Memory B cell (primary cell): ENCODE measurements at regions not wholly inside any gene's neighbourhood (a gene's known extent, or its start where the extent isn't known, plus 50 kb on each side); places are given as distances from the start of the nearest gene placed in this dataset.

Experiments
- ATAC-seq: fragments of 150-1000 bp; cut with Tn5 transposase; 2 replicates; pipeline ENCODE4 v1.10.0; 2021; ENCODE audit warnings: low read depth, mild to moderate bottlenecking, moderate library complexity
- DNase-seq, 2 donors: peaks; one replicate each; pipeline ENCODE4 v3.0.0; 2022; ENCODE audit warnings: low spot score in 2 of 2
- H3K27ac Mint-ChIP-seq: one replicate; pipeline ENCODE4 v1.8.0; 2022; ENCODE audit warnings: mild to moderate bottlenecking, moderate library complexity, mixed read lengths
- H3K27me3 Mint-ChIP-seq: one replicate; pipeline ENCODE4 v1.8.0; 2022; ENCODE audit warnings: mixed read lengths
- H3K36me3 Mint-ChIP-seq: one replicate; pipeline ENCODE4 v1.8.0; 2022; ENCODE audit warnings: mild to moderate bottlenecking, mixed read lengths
- H3K4me1 Mint-ChIP-seq: one replicate; pipeline ENCODE4 v1.8.0; 2022; ENCODE audit warnings: mixed read lengths
- H3K4me3 Mint-ChIP-seq: one replicate; pipeline ENCODE4 v1.8.0; 2022; ENCODE audit warnings: mild to moderate bottlenecking, moderate library complexity, mixed read lengths
- H3K9me3 Mint-ChIP-seq: one replicate; pipeline ENCODE4 v1.8.0; 2022; ENCODE audit warnings: mixed read lengths

GRCh38 chr4:178063568-178063967, 621.3 kb upstream of the AGA start:
- H3K36me3 Mint-ChIP-seq: no peaks in the 10 kb centered on the region
- DNase-seq: no peak
- H3K9me3 Mint-ChIP-seq: peaks cover 1% of the 10 kb centered on the region
- H3K4me3 Mint-ChIP-seq: no peak overlapping the region
- H3K27me3 Mint-ChIP-seq: no peaks in the 10 kb centered on the region
- no peaks in the 10 kb centered on the region for H3K4me1 Mint-ChIP-seq
- ATAC-seq: no peak
- H3K27ac Mint-ChIP-seq: no peak overlapping the region

GRCh38 chr4:178066338-178066941, 624.2 kb upstream of the AGA start:
- H3K9me3 Mint-ChIP-seq: no peaks in the 10 kb centered on the region
- no peak for DNase-seq
- no peaks in the 10 kb centered on the region for H3K36me3 Mint-ChIP-seq
- H3K27ac Mint-ChIP-seq: no peak overlapping the region
- no peaks in the 10 kb centered on the region for H3K4me1 Mint-ChIP-seq
- no peak for ATAC-seq
- H3K27me3 Mint-ChIP-seq: no peaks in the 10 kb centered on the region
- no peak overlapping the region for H3K4me3 Mint-ChIP-seq

GRCh38 chr4:178068136-178068535, 625.9 kb upstream of the AGA start:
- no peaks in the 10 kb centered on the region for H3K27me3 Mint-ChIP-seq

GRCh38 chr4:178070163-178070562, 627.9 kb upstream of the AGA start:
- H3K9me3 Mint-ChIP-seq: peaks cover 5% of the 10 kb centered on the region
- DNase-seq: no peak
- no peaks in the 10 kb centered on the region for H3K36me3 Mint-ChIP-seq
- no peak overlapping the region for H3K4me3 Mint-ChIP-seq
- no peak for ATAC-seq
- no peaks in the 10 kb centered on the region for H3K4me1 Mint-ChIP-seq
- no peaks in the 10 kb centered on the region for H3K27me3 Mint-ChIP-seq
- no peak overlapping the region for H3K27ac Mint-ChIP-seq

More at GRCh38 chr4:178068136-178068535, 625.9 kb upstream of the AGA start:
- no peak overlapping the region for H3K27ac Mint-ChIP-seq
- peaks cover 2% of the 10 kb centered on the region for H3K9me3 Mint-ChIP-seq
- ATAC-seq: no peak
- H3K36me3 Mint-ChIP-seq: no peaks in the 10 kb centered on the region
- no peak for DNase-seq
- no peaks in the 10 kb centered on the region for H3K4me1 Mint-ChIP-seq
- H3K4me3 Mint-ChIP-seq: no peak overlapping the region

GRCh38 chr4:178080312-178080711, 638.1 kb upstream of the AGA start:
- no peak for ATAC-seq
- Mint-ChIP-seq H3K27me3 (no peaks in the 10 kb centered on the region), H3K27ac (no peak overlapping the region), H3K4me3 (no peak overlapping the region), H3K9me3 (peaks cover 2% of the 10 kb centered on the region), H3K36me3 (no peaks in the 10 kb centered on the region), H3K4me1 (no peaks in the 10 kb centered on the region)
- no peak for DNase-seq

GRCh38 chr4:178081176-178081575, 638.9 kb upstream of the AGA start:
- H3K36me3 Mint-ChIP-seq: no peaks in the 10 kb centered on the region
- H3K4me3 Mint-ChIP-seq: no peak overlapping the region
- no peak overlapping the region for H3K27ac Mint-ChIP-seq
- H3K4me1 Mint-ChIP-seq: no peaks in the 10 kb centered on the region
- H3K27me3 Mint-ChIP-seq: no peaks in the 10 kb centered on the region
- DNase-seq (no peak), ATAC-seq (no peak)
- peaks cover 4% of the 10 kb centered on the region for H3K9me3 Mint-ChIP-seq

- H3K4me1 Mint-ChIP-seq: no peaks in the 10 kb centered on the region
- DNase-seq (no peak), ATAC-seq (no peak)
- H3K27me3 Mint-ChIP-seq: no peaks in the 10 kb centered on the region
- H3K36me3 Mint-ChIP-seq: no peaks in the 10 kb centered on the region
- H3K4me3 Mint-ChIP-seq: no peak overlapping the region
- H3K27ac Mint-ChIP-seq: no peak overlapping the region
- peaks cover 6% of the 10 kb centered on the region for H3K9me3 Mint-ChIP-seq
Measured at GRCh38 chr4:178081896-178082295, 639.7 kb upstream of the AGA start.

- H3K27me3 Mint-ChIP-seq: no peaks in the 10 kb centered on the region
- H3K4me1 Mint-ChIP-seq: no peaks in the 10 kb centered on the region
- no peak overlapping the region for H3K27ac Mint-ChIP-seq
- H3K36me3 Mint-ChIP-seq: no peaks in the 10 kb centered on the region
- DNase-seq (no peak), ATAC-seq (no peak)
- no peak overlapping the region for H3K4me3 Mint-ChIP-seq
- H3K9me3 Mint-ChIP-seq: peaks cover 6% of the 10 kb centered on the region
Measured at GRCh38 chr4:178082906-178083305, 640.7 kb upstream of the AGA start.

GRCh38 chr4:178083968-178084367, 641.7 kb upstream of the AGA start:
- no peaks in the 10 kb centered on the region for H3K4me1 Mint-ChIP-seq
- no peak for ATAC-seq
- H3K9me3 Mint-ChIP-seq: peaks cover 9% of the 10 kb centered on the region
- no peak overlapping the region for H3K27ac Mint-ChIP-seq
- no peaks in the 10 kb centered on the region for H3K36me3 Mint-ChIP-seq
- H3K27me3 Mint-ChIP-seq: no peaks in the 10 kb centered on the region
- no peak for DNase-seq
- H3K4me3 Mint-ChIP-seq: no peak overlapping the region

GRCh38 chr4:178086320-178086719, 644.1 kb upstream of the AGA start:
- Mint-ChIP-seq H3K27me3 (no peaks in the 10 kb centered on the region), H3K27ac (no peak overlapping the region), H3K9me3 (peaks cover 7% of the 10 kb centered on the region), H3K36me3 (no peaks in the 10 kb centered on the region), H3K4me1 (no peaks in the 10 kb centered on the region), H3K4me3 (no peak overlapping the region)
- DNase-seq (no peak), ATAC-seq (no peak)

GRCh38 chr4:178090640-178091411, 648.6 kb upstream of the AGA start:
- Mint-ChIP-seq H3K4me1 (no peaks in the 10 kb centered on the region), H3K9me3 (peaks cover 7% of the 10 kb centered on the region), H3K4me3 (no peak overlapping the region), H3K36me3 (no peaks in the 10 kb centered on the region), H3K27ac (no peak overlapping the region), H3K27me3 (no peaks in the 10 kb centered on the region)
- ATAC-seq (no peak), DNase-seq (no peak)

GRCh38 chr4:178102139-178102538, 659.9 kb upstream of the AGA start:
- Mint-ChIP-seq H3K27ac (no peak overlapping the region), H3K4me3 (no peak overlapping the region), H3K9me3 (peaks cover 2% of the 10 kb centered on the region), H3K36me3 (no peaks in the 10 kb centered on the region), H3K4me1 (no peaks in the 10 kb centered on the region), H3K27me3 (no peaks in the 10 kb centered on the region)
- no peak for DNase-seq
- ATAC-seq: no peak

GRCh38 chr4:178105242-178105641, 663.0 kb upstream of the AGA start:
- H3K27ac Mint-ChIP-seq: no peak overlapping the region
- no peaks in the 10 kb centered on the region for H3K27me3 Mint-ChIP-seq
- H3K36me3 Mint-ChIP-seq: no peaks in the 10 kb centered on the region
- DNase-seq (no peak), ATAC-seq (no peak)
- H3K4me1 Mint-ChIP-seq: no peaks in the 10 kb centered on the region
- no peak overlapping the region for H3K4me3 Mint-ChIP-seq
- H3K9me3 Mint-ChIP-seq: peaks cover 4% of the 10 kb centered on the region

- Mint-ChIP-seq H3K4me1 (no peaks in the 10 kb centered on the region), H3K27me3 (no peaks in the 10 kb centered on the region)
- ATAC-seq: no peak
Measured at GRCh38 chr4:178136736-178137345, 694.6 kb upstream of the AGA start.

More at GRCh38 chr4:178136736-178137345, 694.6 kb upstream of the AGA start:
- H3K9me3 Mint-ChIP-seq: peaks cover 5% of the 10 kb centered on the region
- H3K36me3 Mint-ChIP-seq: no peaks in the 10 kb centered on the region
- H3K4me3 Mint-ChIP-seq: no peak overlapping the region
- no peak for DNase-seq
- no peak overlapping the region for H3K27ac Mint-ChIP-seq
